ENCODE measurements at regions not wholly inside any gene's neighbourhood (a gene's known extent, or its start where the extent isn't known, plus 50 kb on each side); places are given as distances from the start of the nearest gene placed in this dataset.
"Not testable (repeated sequence)": the region's sequence is repeated elsewhere in the genome, so short reads cannot be mapped to it uniquely, and the experiment has no call there.

DNA sequence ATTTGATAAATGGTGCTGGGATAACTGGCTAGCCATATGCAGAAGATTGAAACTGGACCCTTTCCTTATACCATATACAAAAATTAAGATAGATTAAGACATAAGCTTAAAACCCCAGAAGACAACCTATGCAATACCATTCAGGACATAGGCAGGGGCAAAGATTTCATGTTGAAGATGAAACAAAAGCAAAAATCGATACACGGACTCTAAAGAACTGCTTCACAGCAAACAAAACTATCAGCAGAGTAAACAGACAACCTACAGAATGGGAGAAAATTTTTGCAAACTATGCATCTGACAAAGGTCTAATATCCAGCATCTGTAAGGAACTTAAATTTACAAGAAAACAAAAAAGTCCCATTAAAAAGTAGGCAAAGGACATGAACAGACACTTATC, 255.9 kb downstream of the TINAG start:
- DNase-seq (ENCODE audit: low spot score) = not testable (repeated sequence)

DNA sequence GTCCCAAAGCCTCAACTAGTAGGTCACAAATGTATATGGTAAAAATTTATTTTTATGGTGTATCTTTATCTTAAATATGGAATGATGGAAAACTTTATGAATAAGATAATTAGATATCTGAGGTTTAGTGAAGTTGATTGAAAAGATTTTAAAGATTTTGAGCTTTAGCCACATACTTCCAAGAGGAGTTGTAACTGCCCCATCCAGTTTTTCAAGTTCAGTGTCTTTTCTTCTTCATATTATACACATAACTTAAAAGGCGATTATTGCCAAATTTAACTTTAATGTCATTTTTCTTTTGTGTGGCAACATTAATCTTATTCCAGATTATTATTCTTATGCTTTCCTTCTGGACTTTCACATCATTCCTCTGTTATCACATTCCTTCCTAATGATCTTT, 266.4 kb downstream of the TINAG start:
- DNase-seq (ENCODE audit: low spot score) = no peak

DNA sequence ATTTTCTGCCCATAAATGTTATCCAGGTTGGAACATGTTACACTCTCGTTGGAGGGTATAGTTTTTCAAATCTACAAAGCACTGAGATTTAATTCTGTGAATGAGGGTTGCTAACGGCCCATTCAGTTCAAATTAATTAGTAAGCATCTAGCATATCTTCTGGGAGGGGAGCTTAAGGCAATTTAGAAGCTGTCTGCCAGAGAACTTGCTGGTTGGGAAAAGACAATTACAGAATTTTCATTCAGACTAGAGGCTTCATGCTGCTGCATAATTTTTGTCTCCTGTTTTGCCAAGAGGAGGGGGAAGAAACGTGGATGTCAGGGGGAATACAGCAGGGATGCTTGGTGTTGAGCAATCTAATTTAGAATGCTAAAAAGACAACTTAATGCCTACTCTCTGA, 268.3 kb upstream of the FAM83B start:
- no peak for DNase-seq (ENCODE audit: low spot score)

DNA sequence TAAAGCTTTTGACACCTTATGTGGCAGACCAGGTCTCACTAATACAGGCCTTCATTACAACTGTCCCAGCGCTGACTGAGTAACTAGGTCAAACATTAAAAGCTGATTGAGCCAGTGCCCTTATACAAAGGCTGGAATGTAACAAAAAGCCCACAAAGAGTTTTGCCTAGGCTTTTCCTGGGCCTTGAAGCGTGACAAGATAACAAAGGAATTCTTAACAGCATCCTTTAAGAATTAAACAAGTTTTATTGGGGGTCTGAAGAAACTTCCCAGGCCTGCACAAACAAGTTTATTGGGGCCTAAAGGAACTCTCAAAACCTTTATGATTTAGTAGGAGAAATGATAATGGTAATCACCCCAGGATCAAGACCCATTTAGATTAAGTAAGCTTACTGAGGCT, 267.6 kb upstream of the FAM83B start:
- no peak for DNase-seq (ENCODE audit: low spot score)

DNA sequence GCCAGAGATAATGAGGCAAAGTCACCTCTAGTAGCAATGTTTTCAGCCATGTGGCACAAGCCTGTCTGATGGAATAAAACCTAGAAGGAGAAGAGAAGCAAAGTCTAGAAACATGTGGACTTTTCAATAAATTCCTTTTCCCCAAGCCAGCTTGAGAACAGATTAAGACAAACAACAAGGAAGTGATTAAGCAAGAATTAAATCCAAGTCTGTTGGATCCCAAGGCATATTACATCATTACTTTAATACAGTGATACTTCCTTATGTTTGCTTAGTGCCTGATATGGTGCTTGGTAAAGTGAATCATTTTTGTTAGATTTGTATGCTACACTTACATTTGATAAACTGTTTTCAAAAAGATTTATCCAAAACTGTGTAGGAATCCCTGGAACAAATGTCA, 260.3 kb upstream of the FAM83B start:
- no peak for DNase-seq (ENCODE audit: low spot score)

DNA sequence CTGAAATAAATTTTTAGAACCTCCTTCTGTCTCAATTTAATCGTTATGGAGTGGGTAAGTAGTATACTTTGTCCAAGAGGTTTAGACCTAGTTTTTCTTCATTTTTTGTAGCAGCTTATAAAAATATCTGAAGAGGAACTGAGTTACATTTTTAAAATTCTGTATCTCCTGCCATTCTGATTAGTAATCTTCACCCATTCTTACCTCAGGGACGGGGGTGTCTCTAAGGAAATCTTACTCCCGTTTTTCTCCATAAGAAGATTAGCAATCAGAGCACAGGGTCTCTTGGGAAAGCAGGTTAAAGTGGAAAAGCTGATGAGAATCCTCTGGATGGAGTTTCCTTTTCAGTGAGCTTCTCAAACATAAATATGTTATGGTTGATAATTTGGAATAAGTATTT, 259.3 kb upstream of the FAM83B start:
- no peak for DNase-seq (ENCODE audit: low spot score)

DNA sequence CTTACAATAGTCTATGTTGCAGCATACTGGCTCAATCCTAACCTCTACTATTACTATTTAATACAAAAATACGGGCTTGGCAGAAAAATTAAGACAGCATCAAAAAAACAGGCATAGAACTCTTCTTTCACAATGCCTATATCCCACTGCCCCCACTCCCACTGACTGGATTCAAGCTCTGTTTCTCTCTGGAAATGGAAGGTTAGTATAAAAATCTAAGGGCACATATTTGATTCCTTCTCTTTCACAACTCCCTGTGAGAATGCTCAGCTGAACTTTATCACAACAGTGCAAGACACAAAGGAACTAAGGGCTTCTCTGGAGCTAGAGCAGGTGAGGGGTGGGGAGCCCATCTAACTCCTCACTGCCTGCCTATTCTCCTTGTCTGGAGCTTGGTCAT, 258.4 kb upstream of the FAM83B start:
- no peak for DNase-seq (ENCODE audit: low spot score)

DNA sequence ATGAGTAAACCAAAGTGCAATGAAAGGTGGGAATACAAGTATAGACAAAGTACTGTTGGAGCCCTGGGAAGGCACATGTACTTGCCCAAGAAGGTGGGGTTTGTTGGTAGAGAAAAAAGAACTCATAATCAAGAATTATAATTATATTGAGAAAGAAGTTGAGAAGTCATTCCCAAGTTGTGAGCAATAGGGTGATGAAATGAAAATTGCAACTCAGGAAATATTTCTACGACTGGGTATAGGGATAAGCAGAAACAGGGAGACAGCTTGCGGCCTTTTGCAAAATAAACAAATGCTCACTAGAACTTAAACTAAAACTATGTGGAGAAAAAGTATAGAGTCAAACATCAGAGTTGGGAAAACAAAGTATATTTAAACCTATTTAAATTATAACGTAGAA, 250.7 kb upstream of the FAM83B start:
- no peak for DNase-seq (ENCODE audit: low spot score)

DNA sequence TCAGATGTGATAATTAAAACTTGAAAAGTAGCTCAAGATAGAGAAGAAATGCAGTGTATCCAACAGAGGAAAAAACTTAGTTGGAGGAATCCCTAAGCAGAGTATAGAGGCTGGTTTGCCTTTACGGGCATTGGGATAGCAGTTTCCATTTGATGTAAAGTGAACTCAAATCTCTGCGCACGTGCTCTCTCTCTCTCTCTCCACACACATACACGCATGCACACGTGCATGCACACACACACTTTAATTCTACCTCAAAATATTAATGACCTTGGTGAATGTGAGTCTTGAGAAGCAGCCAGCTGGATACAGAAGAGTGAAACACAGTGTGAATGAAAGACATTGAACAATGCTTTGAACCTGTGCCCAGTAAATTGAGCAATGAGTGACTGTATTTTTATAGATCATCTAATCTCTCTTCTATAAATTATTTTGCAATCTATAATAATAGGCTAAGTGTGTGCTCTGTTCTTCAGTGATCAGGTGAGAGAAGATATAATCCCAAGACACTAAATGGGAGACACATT, 247.7 kb upstream of the FAM83B start:
- no peak for DNase-seq (ENCODE audit: low spot score)

DNA sequence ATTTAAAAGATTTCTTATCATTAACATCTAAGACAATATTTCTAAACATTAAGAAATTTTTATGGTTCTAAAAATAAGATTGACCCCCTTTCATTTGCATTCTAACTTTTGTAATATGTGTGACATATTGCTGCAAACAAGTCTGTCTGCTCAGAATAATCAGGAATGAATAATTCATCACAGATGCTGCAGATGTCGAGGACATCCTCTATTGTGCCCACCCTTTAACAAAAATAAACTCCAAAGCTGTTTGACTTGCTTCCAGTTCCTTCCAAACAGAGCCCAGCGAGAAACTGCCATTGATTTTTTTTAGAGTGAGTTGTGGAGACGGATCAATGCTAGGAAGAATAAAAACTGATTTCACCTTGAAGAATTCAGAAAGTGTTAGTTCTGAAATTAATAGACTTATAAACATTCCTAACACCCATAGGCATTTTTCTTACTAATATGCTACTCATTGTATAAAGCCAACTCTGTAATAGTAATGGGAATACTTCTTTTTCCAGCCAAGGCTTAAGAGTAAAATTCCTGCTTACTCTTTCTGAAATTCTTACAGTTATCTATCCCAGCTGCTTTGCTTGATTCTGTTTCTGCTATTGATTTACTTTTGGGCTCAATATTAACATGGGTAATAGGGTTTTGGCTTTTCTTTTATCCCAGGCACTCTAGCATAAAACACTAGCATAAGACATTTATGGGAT, 244.8 kb upstream of the FAM83B start:
- no peak for DNase-seq (ENCODE audit: low spot score)

DNA sequence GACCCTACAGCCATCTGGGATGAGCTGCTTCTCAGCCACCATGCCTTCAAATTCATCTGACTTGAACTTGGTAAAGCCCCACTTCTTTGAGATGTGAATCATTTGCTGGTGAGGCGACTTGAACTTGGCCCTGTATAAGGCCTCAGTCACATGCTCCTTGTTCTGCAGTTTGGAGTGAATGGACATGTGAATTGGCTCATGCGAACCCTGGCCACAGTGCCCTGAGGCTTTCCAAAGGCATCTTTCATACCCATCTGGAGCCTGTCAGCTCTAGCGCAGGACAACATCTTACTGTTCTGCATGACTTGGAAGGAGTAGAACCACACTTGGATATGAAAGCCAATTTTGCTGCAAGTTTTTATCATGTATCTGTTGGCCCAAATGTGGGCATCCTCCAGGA, 244.0 kb upstream of the FAM83B start:
- no peak for DNase-seq (ENCODE audit: low spot score)

DNA sequence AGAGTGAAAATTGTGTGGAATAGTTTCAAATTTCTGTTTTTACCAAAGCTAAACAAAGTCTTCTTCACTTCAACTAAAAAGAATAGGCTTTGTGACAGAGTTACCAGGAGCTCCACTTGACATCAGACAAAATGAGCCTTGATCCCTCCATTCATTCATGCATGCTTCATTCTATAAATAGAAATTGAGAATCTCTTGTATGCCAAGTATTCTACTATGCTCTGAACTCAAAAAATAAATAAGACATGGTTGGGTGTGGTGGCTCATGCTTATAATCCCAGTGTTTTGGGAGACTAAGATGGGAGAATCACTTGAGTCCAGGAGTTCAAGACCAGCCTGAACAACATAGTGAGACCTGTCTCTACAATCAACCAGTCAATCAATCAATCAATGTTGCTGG, 236.6 kb upstream of the FAM83B start:
- DNase-seq (ENCODE audit: low spot score) = no peak

DNA sequence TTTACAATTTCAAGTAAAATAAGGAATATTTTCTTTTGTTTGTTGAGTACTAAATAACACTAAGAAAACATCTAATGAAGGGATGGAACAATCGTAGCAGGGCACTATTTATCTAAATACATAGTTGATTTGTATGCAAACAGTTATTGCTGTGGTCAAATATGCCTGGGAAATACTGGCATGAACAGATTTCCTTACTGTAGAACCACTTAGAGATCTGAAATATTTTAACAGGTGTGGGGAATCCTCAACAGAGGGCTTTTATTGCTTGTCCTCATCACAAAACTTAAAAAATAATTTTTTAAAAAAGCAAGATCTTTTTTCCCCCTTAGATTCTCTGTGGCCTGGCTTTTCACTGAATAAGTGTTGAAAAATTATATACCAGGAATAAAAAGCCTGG, 233.0 kb upstream of the FAM83B start:
- no peak for DNase-seq (ENCODE audit: low spot score)

DNA sequence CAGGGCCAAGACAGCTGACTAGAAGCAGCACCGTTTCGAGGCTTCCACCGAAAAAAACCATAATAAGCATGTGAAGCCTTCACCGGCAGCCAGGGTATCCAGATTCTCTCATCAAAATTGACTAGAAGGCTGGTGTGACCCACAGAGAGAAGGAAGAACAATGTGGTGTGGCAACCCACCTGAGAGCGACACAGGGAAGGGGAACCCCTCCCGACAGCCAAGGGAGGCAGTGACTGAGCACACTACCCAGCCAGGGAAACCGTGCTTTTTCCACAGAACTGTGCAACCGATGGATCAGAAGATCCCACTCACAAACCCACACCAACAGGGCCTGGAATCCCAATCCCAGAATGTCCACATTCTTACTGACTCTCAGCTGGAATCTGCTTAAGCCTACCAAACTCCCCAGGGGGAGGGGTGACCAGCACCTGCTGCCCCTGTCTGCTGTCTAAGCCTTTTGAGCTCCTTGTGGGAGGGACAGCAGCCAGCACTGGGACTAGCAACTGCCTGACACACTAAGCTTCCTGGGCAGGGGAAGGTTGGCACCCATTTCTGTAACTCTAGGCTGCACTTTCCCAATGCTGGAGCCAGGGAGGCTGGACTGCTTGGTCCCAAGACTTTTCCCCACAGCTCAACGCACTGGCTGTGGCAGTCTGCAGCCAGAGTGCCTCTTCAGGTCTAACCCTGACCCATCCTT, 231.9 kb upstream of the FAM83B start:
- no peak for DNase-seq (ENCODE audit: low spot score)

DNA sequence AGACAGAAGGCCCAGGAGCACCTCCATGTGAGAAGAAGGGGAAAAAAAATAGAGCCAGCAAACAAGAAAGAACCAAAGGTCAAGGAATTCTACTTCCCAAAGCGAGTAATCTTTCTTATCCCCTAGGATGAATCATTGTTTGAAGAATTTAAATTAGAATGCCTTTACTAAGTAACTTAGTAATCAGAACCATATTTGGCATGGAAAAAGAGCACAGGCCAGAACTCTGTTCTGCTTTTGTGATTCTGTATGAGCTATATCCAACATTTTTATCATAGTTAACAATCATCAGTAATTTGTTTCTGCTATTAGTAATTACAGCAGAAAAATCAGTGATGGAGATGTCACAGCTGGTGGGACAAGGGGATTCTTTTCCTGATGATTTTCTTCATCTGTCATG, 228.8 kb upstream of the FAM83B start:
- no peak for DNase-seq (ENCODE audit: low spot score)

DNA sequence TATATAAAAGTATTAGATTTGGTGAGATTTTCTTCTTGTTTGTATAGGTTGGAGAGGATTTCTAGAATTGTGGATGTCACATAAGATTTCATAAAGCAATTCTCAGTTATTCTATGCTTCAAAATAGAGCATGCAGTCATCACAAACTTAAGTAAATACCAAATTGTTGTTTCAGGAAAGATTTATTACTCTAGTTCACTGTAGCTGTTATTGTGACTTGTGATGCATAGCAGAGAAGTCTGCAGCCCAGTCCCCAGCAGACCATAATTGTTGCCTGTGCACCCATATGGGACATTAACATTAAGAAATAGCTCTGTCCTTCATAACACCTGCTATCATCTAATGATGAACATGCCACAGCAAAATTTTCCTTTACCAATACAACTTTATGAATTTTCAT, 228.0 kb upstream of the FAM83B start:
- no peak for DNase-seq (ENCODE audit: low spot score)

DNA sequence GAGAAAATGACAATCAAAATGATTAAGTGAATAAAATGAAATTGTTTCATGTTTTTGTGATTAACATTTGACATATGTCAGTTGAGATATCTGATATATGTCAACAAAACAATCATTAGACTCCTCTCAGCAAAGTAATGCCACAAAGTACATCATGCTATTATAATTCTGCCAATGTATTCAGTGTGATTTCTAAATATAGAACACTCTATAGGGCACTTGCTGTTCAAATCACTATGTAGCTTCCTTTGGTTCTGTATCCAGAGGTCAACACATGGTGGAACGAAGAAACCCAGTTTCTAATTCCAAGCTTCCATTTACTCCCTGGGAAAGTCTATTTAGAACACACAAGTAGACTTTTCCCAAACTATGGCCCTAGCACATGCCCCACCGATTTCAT, 227.5 kb upstream of the FAM83B start:
- DNase-seq (ENCODE audit: low spot score) = no peak

DNA sequence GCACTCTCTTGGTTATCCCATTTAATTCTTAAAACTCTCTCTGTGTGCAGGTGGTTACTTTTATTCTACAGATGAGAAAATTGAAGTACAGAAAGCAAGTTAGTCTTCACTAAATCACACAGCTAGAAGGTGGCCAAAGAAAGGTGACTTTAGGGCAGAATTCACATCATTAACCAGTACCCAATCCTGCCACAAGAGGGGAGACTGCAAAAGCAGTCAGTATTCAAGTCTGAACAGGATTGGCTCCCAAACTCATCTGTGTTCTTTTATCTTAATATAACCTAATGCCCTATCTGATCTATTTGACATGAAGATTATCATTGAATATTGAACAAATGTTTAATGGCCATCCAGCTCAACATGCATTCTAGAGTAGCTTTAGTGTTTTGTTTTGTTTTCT, 225.3 kb upstream of the FAM83B start:
- DNase-seq (ENCODE audit: low spot score) = no peak

DNA sequence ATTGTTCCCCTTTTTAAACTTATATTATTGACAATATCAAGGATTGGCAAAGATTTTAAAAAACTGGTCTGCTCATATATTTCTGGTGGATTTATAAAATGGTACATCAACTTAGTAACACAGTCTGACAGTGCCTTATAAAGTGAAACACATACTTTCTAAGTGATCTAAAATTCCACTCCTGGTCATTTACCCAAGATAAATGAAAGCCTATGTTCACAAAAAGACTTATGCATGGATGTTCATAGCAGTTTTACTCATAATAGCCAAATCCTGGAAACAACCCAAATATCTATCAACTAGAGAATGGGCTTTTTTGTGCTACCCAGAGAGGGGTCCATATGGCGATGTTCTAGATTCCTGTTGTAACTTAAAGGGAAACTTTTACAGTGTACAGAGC, 222.4 kb upstream of the FAM83B start:
- DNase-seq (ENCODE audit: low spot score) = no peak

DNA sequence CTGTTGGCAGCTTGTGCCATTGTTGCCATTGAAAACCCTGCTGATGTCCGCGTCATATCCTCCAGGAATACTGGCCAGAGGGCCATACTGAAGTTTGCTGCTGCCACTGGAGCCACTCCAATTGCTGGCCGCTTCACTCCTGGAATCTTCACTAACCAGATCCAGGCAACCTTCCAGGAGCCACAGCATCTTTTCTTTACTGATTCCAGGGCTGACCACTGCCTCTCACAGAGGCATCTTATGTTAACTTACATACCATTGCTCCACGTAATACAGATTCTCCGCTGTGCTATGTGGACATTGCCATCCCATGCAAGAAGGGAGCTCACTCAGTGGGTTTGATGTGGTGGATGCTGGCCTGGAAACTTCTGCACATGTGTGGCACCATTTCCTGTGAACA, 221.8 kb upstream of the FAM83B start:
- DNase-seq (ENCODE audit: low spot score) = no peak

DNA sequence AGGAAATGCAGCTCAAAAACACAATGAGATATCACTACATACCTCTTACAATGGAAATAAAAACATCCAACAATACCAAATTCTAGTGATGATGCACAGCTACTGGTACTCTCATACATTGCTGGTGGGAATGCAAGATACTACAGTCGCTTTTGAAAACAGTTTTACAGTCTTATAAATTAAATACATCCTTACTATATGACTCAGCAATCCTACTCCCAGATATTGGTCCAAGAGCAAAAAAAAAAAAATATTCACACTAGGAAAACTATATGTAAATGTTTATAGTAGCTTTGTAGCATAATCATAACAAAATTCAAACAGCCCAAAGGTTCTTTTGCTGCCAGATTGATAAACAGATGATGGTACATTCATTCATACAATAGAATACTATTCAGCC, 217.4 kb upstream of the FAM83B start:
- no peak for DNase-seq (ENCODE audit: low spot score)

DNA sequence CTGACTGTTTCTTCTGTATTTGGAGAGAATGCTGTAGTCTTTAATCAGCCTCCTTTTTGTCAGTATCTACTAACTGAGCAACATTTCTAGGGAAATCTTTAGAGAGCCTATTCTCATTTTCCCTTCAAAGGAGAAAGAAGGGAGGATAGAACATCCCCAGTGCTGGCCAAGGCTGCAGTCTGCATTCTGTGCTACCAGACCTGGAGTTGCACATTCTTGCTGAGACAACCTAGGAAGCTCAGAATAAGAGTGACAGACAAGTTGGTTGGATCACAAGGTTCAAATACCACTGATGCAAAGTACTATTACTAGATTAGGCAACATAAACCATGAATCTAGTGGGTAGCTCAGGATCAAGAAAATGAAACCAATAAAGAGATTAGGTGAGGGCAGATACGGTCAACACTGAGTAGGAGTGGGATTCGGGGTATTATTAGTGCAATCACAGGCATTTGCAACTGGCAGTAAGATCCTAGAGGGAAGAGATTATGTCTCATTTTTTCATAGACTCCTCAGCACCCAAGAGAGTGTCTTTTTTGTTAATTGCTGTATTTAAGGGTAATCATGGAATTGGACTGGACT, 213.5 kb upstream of the FAM83B start:
- DNase-seq (ENCODE audit: low spot score) = no peak

DNA sequence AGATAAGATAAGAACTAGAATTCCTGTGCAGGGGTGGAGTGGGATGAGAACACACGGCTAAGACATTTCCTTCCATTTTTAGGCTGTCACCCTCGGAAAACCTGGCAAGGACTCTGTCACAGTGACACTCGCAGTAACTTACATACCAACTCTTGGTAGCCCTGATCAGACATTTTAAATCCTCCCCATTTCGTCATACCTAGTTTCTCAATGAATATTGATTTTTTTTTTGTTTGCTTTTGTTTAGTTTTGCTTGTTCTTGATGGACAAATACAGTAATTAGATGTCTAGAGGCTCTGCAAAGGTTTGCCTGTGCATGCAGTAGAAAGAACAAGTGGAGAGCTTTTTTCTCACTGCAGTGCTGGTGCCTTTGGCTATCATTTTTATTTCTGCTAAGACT, 213.0 kb upstream of the FAM83B start:
- no peak for DNase-seq (ENCODE audit: low spot score)

DNA sequence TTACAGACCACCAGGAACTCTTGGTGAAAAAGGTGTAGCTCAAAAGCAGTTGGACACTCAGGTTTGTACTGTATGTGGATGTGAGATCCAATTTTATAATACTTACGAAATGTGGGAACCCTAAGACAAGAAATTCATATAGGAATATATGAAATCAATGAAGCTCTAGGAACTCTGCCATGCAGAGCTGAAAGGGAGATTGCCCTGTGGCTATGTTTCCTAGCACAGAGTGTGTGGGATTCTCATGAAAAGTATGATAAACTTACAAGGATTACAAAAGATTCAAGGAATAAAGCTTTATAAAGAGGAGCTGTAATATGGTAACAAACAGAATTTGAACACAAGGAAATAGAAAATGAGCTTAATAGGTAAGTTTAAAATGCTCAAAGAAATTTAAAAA, 205.7 kb upstream of the FAM83B start:
- DNase-seq (ENCODE audit: low spot score) = no peak

All from activated CD4-positive, alpha-beta T cell treated with anti-CD3 and anti-CD28 coated beads, Interleukin-2, Interleukin-4, amounts not matched to agents 100 ng/mL and 50 ng/mL, durations not matched to agents 16 hours and 8 hours (primary cell).